OCI-LY3 (cell line): ENCODE measurements at regions not wholly inside any gene's neighbourhood (a gene's known extent, or its start where the extent isn't known, plus 50 kb on each side); places are given as distances from the start of the nearest gene placed in this dataset.

Experiments used
- EZH2phosphoT487 ChIP-seq: fragments of 200-600 bp; shearing (Covaris generic); IDR thresholded peaks from 2 replicates; pipeline ENCODE4 v1.6.1; 2018; ENCODE audit warnings: antibody characterized with exemption, mixed run types, low read depth
- TF ChIP-seq, protein P1 (sequence below): fragments of 200-600, 300-600 bp; sonication (generic); IDR thresholded peaks from 2 replicates; pipeline ENCODE4 v1.5.1; 2014; ENCODE audit warnings: antibody characterized with exemption, low read length, low read depth

DNA sequence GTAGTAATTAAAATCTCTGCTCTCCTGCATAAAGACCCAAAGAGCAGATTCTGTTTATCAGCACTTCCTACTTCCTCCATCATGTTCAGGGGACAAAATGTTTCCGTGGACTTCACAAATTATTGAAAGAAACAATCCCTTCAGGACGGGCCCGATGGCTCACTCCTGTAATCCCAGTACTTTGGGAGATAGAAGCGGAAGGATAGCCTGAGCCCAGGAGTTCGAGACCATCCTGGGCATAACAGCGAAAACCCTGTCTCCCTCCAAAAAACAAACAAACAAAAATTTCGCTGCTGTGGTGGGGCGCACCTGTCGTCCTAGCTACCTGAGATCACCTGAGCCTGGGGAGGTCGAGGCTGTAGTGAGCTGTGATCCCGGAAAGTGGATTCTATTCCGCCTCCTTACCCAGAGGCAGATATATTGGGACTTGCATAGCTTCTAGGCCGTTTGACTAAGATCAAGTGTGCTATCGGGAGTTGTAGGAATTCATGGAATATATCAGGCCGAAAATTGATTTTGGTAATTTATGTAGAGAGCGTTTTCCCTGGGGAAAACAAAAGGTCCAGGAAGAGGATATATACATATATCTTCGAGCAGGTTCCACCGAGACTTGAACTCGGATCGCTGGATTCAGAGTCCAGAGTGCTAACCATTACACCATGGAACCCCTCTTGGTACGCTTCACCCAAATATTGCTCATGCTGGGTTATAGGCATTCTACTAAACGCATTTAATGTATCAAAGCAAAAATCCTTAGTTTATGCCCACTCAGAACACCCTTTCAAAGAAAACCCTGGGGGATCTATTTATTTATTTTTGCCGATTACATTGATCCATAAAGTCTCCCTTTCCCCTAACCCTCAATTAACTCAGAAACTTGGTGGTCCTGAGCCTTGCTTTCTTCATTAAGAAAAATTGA lies 74.5 kb upstream of the ZNF184 start:
- TF ChIP-seq, protein P1, sequence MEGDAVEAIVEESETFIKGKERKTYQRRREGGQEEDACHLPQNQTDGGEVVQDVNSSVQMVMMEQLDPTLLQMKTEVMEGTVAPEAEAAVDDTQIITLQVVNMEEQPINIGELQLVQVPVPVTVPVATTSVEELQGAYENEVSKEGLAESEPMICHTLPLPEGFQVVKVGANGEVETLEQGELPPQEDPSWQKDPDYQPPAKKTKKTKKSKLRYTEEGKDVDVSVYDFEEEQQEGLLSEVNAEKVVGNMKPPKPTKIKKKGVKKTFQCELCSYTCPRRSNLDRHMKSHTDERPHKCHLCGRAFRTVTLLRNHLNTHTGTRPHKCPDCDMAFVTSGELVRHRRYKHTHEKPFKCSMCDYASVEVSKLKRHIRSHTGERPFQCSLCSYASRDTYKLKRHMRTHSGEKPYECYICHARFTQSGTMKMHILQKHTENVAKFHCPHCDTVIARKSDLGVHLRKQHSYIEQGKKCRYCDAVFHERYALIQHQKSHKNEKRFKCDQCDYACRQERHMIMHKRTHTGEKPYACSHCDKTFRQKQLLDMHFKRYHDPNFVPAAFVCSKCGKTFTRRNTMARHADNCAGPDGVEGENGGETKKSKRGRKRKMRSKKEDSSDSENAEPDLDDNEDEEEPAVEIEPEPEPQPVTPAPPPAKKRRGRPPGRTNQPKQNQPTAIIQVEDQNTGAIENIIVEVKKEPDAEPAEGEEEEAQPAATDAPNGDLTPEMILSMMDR = no peak
- no peak for TF ChIP-seq EZH2phosphoT487
